8988T (cell line): ENCODE measurements at regions not wholly inside any gene's neighbourhood (a gene's known extent, or its start where the extent isn't known, plus 50 kb on each side); places are given as distances from the start of the nearest gene placed in this dataset.

Experiments
- DNase-seq: peaks from one replicate; pipeline ENCODE4 v3.0.0; 2011

DNA sequence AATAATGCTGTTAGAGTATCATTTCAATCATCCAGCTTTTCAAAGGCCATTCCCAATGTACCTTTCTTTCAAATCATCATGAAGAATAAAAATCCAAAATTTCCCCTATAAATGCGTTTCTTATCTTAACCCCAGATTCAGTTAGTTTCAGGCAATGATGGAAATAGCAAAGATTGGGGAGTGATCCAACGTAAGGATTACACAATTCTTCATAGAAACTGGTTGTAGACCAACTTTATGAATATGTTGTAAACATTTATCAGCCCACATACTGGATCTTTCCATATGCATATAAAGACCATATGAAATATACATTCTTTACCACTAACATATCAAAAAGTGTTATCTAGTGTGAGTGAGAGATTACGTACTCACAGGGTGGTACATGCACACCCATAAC, 92.7 kb downstream of the ZC3H11B start:
- DNase-seq: no peak

DNA sequence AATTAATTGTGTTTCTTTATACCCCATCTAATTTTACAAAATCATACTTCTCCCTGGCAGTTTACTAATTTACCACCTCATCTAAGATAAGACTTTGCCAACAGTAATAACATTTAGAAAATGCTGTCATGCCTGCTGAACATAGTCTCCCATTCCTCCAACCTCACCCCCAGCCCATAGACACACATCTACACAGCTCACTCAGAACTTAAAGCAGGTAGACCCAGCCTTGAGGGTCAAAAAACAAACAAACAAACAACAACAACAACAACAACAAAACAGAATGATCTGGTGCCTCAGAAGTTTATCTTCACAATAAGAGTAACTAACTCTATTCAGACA, 94.0 kb downstream of the ZC3H11B start:
- DNase-seq: no peak

DNA sequence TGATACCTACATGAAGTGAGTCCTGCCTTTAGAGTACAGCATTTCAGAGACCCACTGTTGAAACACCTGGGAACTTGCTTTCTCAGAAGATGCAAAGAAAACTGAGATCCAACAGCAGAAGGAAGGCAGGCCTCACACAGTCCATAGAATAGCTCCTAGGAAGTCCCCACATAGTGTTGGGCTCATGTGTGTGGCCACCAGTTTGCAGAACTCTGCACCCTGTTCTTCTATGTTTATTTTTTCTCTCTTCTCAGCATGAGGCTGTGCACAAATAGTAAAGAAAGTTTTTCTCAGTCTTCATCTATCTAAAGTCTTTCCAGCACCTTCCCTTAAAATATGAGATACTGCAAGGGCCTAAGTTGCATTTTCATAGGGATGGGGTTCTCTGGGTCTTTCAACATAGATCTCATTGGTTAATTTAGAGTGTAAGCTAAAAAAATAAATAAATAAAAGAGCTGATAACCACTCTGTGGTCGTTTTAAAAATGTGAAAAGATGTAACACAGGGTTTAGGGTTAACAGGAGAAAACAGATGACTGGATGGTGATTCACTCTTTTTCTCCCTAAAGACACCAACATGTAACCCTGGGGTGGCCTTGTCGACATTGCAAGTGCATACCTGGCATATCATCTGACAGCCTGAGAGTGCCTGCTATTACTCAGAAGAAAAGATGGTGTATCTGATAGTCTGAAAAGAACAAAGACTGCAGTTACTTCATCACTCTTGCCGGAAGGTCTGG, 94.6 kb downstream of the ZC3H11B start:
- no peak for DNase-seq

DNA sequence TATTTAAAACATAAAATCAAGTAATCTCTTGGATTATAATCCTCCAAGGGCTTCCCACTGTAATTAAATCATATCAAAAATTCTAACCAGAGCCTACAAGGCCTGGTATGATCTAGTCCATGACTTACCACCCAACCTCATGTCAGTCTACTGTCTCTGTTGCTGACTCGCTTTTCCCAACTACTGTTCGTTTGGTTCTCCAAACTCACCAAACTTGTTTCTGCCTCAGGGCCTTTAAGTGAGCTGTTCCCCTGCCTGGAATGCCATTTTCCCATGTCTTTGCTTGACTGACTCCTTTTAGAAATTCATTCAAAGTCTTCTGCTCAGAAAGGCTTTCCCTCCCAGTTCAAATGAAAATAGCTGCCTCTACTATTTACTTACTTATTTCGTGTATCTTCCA, 95.9 kb downstream of the ZC3H11B start:
- DNase-seq: no peak

DNA sequence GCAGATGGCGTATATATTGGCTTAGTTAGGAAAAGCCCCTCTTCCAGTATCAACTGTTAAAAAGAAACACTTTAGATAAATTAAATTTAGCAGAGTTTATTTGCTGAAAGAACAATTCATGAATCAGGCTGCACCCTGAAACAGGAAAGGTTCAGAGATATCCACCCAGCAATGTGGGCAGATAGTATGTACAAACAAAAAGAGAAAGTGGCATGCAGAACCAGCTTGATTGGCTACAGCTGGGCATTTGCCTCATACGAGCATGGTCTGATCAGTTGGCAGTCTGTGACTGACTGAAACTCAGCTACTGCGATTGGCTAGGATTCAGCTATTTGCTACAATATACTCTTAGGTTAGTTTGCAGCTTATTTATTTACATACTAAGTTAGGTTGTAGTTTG, 98.2 kb downstream of the ZC3H11B start:
- no peak for DNase-seq

DNA sequence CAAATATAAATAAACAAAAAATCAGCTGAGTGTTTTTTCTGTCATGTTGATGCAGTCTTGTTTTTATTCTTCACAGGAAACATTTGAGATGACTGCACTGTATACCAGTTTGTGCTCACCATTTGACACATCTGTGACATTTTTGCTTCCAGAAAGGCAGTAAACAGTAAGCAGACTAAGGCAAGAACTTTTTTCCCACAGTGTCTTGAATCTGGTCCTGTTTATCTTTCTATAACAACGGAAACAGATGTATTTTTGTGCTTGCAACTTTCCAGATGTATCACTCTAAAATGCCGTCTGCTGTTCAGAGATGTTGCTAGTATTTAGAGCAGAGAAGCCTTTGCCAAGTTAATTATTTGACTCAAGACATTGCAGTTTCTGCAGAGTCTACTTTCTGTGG, 105.5 kb downstream of the ZC3H11B start:
- no peak for DNase-seq

DNA sequence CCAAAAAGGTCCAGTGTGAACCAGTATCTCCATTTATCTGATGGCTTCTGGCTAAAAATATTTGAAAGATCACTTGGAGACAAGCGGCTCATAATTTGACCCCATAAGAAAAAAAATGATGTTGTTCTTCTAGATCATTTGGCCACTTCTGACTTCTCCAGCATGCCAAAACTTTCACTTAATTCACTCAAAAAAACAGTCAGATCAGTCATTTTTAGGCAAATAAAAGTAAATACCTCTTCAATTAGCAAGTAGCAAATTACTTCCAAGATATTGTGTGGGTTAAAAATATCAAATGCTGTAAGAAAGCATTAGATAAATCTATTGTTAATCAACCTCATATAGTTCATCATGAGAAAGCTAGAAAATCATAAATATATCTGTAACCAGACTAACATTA, 106.0 kb downstream of the ZC3H11B start:
- no peak for DNase-seq

DNA sequence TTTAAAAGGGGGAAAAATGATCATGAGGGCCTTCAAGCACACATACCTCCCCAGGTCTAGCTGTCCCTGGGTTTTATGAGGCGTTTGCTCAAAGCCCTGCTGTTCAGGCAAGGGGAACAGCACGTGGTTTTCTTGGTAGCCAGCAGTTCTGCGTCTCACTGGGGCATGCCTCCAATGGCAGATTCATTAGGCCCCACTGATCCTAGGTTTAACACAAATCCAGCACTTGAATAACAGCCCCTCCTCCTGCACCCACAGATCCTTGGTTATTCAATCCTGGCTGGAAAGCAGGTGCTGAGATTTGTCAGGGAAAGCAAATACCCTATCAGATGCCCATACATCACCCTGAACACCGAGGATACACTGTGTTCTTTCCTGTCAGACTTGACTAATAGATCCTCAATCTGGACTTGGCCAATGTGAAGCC, 106.4 kb downstream of the ZC3H11B start:
- DNase-seq: no peak

DNA sequence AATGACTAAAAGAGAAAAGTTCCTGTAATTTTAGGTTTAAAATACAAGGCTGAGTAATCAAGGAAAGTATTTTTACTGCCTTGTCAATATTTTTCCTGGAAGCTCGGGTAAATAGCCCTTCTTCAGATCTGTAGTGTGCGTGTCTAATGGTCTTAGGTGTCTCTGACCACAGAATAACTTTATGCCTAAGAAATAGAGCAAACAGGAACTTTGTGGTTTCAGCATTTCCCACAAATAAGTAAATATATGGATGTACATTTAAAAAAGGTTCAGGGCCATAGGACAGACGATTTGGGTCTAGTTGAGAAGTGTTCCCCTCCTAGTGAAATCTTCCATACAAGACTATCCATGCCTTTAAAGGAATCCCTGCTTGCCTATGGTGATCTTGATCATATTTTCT, 107.0 kb downstream of the ZC3H11B start:
- no peak for DNase-seq

DNA sequence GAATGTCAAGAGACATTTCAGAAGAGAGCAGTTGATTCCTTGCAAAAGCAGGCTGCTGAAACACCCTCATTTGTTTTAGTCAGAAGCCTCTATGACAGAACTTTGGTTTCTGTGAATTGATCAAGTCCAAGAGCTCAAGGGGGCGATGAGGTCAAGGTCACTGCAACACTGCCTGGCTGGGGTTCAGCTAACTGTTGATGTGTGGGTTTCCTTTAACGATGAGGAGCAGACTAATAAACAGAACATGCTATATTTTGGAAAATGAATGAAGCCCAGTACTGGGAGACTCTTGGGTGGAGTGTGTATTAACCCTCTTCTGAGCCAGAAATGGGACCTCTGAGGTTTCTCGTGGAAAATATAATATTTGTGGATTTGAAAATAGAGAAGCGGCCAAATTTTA, 109.3 kb downstream of the ZC3H11B start:
- no peak for DNase-seq

DNA sequence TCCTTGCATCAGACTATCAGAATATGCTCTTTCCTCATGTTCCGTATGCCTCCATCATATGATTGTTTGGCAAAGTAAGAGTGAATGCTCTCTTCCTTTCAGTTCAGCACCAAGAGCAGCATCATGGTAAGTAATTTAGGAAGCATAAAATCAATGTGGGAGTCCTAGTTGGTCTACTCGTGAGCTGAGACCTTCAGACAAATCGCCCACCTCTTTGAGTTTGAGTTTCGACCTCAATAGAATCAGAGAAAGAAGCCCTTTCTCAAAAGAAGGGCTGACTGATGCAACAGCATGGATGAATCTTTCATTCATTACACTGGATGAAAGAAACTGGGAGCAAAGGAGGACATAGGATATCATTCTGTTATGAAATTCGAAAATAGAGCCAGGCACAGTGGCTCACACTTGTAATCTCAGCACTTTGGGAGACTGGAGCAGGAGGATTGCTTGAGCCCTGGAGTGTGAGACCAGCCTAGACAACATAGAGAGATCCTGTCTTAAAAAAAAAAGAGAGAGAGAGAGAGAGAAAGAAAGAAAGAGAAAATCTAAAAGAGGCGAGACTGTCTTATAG, 112.5 kb downstream of the ZC3H11B start:
- DNase-seq: no peak

DNA sequence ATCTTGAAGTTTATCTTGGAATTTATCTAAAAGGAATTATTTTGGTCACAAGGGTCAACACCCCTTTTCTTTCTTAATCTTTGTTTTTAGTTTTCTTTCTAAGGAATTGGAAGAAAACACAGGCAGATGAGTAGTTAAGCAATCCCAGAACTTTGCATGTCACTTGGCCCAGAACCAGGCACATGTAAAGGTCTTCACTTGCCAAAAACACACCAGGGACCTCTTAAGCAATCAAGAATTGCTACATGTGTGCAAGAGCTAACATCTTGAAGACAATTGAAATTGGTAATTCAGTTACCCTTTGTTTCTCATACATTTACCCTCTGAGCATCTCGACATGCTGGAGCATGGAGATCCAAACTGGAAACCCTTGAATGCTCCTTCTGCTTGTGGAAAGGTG, 114.2 kb downstream of the ZC3H11B start:
- no peak for DNase-seq

DNA sequence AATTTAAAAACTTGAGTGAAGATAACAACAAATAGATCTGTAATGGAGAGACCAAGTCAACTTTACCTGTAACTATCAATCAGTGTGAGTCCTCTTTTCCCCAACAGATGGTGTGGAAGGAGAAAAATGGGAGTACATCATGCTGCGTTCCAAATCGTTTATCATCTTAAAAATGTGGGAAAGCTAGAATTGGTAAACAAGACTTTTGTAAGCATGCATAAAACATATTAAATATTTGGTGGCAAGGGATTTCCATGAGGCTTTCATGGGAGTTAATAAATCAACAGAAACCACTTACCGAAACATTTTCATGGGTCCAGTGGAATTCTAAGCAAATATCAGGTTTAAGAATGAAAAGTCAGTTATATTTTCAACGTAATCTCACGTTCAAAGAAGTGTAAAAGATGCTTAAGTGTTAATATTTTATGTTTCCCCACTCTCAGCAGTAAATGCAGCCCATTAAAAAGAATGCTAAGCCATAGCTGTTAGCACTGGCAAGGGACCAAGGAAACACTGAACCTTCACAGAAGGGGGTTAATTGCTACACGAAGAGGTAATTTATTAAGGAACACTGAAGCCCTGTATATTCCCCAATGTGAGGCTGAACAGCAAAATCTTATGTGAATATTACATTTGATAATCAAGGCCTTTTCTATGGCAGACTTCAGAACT, 117.0 kb downstream of the ZC3H11B start:
- no peak for DNase-seq

DNA sequence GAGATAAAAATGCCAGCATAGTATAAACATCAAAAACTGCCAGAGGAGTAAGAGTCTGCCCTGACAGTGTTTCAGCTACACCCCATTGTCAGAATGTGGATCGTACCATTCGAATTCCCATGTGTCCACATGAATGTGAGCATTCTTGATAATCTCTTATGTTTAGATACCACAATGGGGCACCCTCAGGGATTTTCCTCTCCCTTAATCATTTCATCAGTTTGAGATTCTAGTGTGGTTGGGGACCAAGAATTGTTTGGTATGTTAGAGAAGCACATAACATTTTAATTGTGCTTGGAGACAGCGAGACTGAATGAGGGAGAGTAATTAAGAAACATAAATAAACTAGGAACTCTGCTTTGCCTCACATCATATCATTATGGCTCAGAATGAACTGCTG, 120.2 kb downstream of the ZC3H11B start:
- DNase-seq: no peak

DNA sequence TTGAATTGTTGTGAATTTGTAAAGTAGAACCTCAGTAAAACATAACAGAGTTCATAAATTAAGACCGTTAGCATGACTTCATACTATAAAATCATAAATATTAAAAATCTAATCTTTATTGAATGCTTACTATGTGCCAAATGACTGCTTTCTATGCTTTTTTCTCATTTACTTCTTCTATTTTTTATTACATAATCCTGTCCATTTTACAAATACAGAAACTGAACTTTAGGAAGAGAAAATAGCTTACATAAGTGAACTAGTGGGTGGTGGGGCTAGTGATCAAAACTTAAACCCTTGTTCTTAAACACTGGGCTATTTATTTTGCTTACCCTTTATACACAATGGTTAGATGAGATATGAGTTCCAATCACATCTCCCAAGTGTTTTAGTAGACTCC, 122.3 kb downstream of the ZC3H11B start:
- DNase-seq: no peak

DNA sequence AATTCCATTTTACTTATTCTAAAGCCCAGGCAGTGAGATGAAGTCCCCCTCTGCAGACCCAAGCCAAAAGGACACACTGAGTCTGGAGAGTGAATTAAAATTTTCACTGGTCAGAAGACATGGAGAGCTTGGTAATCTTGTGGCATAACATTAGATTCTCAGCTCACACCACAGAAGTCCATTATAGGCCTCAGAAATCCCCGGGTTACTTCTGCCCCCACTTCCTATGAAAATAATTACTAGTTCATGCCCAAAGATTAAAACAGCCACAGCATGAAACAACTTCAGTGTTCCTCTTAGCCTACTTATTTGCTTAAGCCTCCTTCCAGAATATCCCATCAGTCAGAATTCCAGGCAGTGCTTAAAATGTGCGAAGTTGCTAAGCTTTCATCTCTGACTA, 123.3 kb downstream of the ZC3H11B start:
- DNase-seq: no peak

DNA sequence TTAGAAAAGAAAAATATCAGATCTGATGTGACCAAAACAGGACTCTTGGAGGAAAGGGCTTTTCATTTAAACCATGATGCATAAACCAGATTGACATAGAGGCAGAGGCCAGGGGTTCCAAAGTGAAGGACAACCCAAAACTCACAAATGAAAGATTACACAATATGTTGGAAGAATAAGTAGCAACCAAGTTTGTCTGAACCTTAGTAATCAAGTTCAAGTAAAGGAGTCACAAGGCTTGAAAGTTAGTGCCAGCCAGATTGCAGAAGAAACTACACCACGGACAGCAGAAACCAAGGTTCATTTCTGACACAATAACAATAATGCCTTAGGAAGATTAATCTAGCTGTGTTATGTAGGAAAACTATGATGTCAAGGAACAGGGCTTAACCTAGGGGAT, 124.6 kb downstream of the ZC3H11B start:
- DNase-seq: no peak

DNA sequence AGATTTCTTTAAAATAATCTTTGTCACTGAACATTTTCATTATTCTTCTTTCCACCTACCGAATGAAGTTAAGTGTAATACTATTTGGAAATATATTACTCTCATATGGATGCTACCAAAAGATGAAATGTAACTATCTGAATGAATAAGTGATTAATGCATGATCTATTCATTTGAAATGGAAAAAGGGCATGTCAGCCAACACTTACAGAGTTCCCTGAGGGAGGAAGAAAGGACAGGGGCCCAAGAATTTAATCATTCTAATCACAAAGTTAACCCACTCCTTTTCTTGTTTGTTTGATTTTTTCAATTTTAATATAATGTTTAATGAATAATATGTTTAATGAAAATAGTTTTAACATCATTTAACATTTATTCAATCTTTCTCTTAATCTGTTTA, 129.4 kb downstream of the ZC3H11B start:
- DNase-seq: no peak

DNA sequence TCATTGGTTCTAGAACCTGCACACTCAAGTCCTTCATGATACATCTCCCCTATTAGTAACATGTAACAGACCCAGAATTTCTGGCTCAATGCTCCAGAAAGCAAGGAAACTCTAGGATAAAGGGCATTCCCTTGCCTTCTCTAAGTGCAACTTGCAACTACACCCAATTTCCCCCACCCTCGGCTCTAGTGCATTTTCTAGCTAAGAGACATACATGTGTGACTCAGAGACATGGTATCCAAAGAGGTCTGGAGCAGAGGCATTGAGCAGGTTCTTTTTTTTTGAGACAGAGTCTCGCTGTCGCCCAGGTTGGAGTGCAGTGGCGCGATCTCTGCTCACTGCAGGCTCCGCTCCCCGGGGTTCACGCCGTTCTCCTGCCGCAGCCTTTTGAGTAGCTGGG, 132.9 kb downstream of the ZC3H11B start:
- no peak for DNase-seq

DNA sequence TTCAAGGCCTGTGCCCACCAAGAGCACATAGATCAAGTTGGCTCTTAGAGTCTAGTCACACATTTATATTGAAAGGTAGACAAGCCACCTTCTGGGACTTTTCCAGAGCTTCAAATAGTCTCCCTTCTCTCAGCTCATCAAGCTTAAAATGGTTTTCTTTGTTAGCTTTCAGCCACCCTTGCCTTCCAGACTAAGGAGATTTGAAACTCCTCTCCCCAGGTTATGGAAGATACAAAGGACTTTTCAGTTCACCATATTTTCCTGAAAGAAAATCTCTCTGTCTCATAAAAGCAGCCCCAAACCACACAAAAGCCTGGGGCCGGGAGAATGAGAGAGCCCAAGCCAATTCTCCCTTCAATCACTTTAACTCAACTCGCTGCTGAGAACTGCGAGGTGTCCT, 134.1 kb downstream of the ZC3H11B start:
- no peak for DNase-seq

DNA sequence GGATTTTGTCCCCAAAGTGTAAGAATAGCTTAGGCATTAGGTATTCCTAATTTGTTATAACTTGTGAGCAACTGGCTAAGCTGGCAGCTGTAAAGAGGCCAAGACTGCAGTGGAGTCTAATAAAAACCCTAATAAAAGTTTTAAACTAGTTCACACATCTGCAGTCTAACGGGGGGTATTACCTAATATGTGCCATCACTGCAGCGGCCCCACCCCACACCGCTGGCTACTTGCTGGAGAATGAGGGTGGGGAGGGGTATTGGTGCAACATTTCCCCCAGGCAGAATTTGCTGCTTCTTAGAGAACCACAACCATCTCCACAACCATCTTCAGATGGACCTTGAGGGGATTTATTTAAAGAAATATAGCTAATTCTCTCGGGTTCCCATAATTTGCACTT, 135.0 kb downstream of the ZC3H11B start:
- no peak for DNase-seq

DNA sequence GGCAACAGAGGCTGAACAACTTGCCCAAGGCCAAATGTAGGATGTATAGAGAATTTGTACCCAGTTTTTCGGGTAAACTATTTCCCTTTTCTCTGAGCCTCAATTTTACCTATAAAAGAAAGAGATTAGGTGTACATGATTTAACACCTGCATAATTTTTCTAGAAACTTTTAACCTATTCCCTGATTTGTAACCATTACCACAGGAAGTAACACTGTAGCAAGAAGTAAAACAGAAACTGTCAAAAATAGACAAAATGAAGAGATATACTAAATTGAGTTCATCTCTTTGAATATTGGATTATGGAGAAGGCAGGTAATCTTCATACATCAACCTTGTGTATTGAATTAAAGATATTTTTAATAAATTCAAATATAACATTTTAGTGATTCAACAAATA, 136.2 kb downstream of the ZC3H11B start:
- DNase-seq: no peak

DNA sequence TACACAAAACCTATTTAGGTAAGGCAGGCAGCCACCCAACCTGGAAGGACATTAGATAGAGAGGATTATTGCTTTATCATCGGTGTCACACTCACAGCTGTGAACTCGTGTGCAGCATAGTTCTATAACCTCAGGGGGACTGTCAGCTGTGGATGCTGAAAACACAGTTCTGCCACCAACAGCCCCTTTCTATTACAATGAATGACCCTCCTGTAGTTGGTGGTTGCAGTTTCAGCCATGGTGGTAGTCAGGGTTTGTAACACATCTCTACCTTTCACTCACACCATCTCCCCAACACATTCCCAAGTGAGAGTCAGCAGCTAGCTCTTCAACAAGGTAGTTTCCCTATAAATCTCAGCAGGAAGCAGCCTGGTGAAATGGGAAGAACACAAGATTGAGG, 136.8 kb downstream of the ZC3H11B start:
- no peak for DNase-seq

DNA sequence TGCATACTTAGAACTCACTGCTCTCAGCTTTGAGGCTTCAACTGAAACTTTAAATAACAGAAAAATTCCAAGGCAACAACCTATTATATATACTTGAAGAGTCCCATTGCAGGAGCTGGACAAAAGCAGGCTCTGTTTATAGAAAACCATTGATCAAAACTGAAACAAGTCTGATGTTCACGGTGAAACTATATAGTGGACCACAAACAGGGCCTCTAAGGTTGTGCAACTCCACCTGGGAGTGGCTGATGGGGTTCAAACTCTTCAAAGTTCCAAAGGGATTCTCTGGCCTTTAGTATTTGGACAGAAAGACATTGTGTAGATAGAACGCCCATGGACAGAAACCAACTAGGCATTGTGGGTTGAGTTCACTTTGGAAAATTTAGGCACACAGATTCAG, 140.3 kb downstream of the ZC3H11B start:
- no peak for DNase-seq

DNA sequence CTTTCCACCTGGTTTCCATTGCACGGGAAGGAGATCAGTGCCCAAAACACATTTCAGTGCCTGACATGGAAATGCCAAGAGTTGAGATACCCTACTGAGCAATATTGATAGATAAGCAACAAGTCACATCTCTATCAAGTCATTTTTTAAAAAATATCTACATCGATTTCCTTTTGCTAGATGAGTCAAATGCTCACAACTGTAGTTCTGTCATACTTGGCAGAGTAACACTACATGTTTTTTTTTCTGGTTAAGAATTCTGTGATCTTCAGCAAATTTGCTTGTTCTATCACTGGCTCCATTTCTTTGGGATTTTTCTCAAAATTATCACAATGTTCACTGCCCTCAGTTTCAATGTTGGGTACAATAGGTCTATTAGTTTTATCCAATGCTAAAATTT, 145.4 kb downstream of the ZC3H11B start:
- DNase-seq: no peak
